ENCODE measurements at regions not wholly inside any gene's neighbourhood (a gene's known extent, or its start where the extent isn't known, plus 50 kb on each side); places are given as distances from the start of the nearest gene placed in this dataset.
"Not testable (repeated sequence)": the region's sequence is repeated elsewhere in the genome, so short reads cannot be mapped to it uniquely, and the experiment has no call there.

- DNase-seq, result no peak
These were observed 735.6 kb upstream of the GBE1 start for GRCh38 chr3:82496890-82497560.

DNA sequence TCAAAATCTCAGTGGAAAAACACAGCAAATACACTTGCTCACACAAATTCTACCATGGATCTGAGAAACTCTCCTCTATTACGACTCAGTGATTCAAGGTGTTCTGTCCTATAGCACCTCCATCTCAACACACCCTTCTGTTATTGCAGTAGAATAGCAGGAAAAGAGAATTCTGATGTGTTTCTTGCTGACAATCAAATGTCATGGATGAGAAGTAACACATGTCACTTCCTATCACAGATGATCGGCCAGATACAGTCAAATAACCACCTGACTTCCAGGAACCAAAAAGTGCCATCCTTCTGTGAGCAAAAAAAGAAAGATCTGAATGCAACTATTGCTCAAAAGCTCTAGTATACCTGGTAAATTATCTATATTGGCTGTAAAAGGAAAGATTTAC is 734.2 kb upstream of the GBE1 start:
- DNase-seq, result no peak

- no peak for DNase-seq
These were observed 733.6 kb upstream of the GBE1 start for GRCh38 chr3:82494977-82495489.

DNA sequence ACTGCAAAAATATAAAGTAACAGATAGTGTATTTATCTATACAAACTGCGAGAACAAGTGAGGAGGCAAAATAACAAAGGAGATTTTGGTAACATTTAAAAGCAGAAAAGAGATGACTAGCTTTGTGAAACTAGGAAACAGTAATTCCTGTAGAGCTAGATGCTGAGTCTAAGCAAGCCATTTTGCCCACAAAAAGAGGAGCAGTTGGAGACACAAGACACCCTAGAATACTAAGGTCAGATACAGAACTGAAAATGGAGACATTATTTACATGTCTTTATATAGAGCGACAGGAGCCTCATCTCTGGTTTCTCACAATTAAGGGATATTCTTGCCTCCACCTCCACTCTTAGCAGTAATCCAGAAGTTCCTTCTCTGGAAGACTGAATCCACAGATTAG is 732.4 kb upstream of the GBE1 start:
- no peak for DNase-seq

DNA sequence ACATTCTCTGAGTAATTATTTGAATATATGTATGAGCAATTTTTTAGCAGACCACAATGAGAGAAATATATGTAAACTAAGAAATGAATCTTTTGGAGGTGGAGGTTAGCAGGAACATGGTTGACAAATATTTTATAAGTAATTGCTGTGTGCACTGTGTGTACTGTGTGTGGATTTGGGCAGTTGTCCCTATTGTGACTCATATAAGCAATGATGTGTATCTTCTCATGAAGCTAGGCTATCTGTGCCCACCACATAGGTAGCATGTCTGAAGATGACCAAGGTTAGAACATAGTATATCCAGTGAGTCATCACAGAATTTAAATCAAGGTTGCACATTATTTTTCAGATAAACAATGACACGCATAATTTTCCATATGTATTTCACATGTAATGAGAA is 713.9 kb upstream of the GBE1 start:
- no peak for DNase-seq

DNA sequence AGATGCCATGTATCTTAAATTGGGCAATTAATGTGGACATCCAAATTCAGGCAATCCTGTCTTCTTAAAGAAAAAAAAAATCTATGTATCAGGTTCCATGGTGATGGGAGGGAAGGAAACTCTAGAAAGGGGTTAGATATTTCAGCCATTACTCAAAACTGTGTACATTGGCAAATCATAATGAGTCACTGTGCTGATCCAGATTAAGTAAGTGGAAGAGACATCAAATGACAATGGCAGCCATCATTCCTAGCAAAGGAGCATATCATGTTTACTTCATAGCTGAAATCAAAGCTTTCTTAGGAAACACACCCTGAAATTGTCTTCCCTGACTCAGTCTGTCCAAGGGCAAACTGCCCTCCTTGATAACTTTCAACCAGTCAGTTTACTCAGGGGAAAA is 713.3 kb upstream of the GBE1 start:
- no peak for DNase-seq

GRCh38 chr3:82473864-82474541 is 712.6 kb upstream of the GBE1 start:
- DNase-seq, result no peak

DNA sequence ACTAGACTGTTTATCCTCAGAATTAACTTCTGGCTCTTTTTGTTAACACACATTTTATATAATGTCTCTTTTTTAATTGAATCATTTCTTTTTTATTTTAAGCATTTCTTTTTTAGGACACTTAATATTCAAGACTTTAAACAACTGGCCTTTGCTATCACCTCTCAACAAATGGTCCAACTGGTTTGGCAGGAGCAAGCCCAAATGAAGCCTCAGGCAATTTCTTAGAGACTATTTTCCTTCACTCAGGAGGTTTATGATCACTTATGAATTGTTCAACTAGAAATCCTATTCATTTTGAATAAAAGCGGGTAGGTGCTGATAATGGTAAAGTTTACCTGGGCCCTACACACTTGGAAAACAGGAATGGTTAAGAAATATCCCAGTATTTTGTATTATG is 705.6 kb upstream of the GBE1 start:
- DNase-seq, result no peak

DNA sequence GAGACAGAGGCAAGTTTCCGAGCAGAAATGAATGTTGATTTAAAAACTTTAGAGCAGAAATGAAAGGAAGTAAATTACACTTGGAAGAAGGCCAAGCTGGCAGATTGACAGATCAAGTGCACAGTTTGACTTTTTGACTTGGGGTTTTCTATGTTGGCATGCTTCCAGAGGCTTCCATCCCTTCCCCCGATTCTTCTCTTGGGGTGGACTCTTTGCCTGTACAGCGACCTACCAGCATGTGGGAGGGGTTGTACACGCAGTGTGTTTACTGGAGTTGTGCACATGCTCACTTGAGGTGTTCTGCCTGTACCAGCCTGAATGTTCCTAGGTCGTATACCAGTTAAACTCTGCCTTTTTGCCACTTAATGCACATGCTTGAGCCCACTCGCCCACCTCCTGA is 701.5 kb upstream of the GBE1 start:
- no peak for DNase-seq

DNA sequence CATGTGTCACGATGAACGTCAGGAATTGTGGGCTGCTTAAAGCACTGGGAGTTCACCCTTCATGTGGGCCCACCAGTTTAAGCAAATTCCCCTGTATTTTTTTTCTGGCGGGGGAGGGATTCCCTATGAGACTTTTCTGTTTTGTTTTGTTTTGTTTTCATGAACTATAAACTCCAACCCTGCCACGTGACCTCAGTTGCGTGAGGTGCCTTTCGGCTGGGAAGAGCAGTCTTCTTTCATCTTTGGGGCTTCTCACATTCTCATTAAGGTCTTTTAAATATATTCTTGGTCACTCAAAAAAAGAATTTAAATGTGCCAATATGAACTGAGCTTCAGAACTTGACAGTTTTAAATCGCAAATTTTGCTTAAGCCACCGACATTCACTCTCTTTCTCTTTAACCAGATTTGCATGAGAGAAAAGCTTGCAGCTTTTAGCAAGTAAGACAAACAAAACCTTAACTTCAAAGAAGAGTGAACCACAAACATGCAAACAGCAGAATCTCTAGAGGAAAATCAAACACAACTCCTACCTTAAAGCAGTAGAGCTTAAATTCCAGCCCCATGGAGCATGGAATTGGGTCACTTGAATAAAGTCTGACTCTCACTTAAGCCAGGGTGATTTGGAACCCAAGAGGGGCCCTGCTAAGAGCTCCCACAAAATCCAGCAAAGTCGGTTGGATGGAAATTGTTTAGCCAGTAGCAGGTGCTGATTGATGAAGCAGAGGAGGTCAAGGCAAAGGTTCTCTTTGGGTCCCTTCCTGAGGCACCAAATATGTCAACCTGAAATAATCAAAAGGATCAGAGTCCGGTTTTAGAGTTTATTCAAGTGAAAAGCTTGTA is 699.8 kb upstream of the GBE1 start:
- DNase-seq, result no peak

- DNase-seq, result no peak
These were observed 686.9 kb upstream of the GBE1 start for GRCh38 chr3:82448320-82448719.

GRCh38 chr3:82428821-82429220 is 667.4 kb upstream of the GBE1 start:
- DNase-seq, result not testable (repeated sequence)

- DNase-seq, result no peak
These were observed 662.5 kb upstream of the GBE1 start for GRCh38 chr3:82424031-82424339.

DNA sequence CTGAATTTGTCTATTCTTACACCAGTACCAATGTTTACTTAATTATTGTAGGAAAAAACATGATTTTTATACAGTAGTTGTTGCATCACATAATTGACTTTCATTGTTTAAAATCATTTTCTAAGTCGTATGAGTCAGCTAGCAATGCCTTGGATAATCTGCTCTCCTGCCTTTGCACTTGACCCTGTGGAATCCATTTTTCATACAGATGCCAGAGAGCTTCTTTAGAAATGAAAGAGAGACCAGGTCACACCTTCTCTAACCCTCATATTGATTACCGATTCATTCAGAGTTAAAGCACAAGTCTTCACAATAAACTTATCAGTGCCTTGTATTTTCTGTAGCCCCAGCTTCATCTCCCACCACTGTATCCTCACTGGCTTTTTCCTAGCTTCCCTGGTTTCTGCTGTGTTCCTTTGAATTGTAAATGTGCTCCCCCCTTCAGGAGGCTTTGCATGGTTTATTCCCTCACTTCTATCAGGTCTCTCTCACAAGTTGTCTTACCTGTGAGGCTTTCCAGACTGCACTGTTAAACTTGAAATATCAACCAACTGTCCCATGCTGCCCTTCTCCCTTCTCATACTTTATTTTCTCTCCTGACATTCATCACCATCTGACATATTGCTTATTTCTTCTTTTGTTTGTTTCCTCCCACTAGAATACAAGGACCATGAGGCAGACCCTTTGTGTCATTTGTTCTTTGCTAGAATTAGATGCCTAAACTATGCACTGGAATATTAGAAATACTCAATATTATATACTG is 662.0 kb upstream of the GBE1 start:
- DNase-seq, result no peak

- DNase-seq, result no peak
These were observed 655.4 kb upstream of the GBE1 start for GRCh38 chr3:82416830-82417229.

DNA sequence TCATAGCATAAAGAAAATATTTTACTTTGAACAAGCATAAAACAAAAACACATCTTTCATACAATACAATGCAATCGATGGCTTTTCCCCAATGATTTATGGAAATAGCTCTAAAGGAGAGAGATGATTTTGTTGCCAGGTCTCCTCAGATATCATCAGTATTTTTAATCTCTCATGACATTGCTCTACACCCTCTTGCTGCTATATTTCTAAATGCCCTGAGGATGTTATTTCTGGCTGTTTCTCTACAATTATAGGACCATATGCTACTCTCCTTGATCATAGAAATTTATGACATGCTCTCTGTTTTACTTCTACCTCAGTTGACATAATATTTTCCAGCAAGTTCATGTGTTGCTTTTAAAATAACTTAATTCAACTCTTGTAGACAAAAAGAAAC is 654.9 kb upstream of the GBE1 start:
- no peak for DNase-seq

- no peak for DNase-seq
These were observed 651.7 kb upstream of the GBE1 start for GRCh38 chr3:82413171-82413570.

DNA sequence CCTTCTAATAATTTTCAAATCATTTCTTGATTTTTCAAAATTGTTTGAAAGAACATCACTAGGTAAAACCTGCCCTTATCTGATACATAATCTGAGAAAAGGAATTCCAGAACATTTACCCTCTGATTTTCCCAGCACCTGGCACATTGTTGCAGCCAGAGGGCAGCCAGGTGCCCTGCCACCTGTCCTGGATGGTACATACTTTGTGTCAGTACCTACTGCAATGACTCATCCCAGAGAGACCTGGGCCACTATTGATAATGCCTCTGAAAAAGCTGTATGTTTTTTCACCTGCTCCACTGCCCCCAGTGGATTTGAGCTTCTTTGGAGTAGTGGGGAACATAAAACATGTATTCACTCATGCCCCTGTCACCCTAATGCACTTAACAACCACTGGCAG is 648.9 kb upstream of the GBE1 start:
- no peak for DNase-seq

GRCh38 chr3:82409842-82410241 is 648.4 kb upstream of the GBE1 start:
- no peak for DNase-seq

DNA sequence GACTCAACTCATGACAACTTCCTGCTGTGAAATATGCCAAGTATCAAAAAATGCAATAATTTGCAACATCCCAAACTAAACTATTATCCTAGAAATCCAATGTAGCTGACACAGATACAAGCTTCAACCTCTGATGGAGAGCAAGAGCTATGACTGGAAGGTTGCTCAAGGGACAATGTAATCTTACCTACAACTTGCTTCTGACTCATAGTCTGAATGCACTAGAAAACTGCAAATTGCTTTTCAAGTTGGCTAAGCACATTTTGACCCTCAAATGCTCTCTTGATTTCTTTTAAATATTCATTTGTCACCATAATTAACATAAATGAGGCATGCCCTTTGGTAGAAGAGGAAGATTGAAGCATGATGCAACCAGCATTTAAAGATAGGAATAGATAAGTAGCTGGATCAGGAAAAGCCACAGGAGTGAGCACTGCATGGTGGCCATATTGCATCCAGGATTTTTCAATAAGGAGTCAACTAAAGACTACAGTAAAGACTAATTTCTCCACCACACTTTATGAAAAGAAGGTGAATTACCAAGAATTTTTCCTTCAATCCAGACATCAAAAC is 630.8 kb upstream of the GBE1 start:
- no peak for DNase-seq

DNA sequence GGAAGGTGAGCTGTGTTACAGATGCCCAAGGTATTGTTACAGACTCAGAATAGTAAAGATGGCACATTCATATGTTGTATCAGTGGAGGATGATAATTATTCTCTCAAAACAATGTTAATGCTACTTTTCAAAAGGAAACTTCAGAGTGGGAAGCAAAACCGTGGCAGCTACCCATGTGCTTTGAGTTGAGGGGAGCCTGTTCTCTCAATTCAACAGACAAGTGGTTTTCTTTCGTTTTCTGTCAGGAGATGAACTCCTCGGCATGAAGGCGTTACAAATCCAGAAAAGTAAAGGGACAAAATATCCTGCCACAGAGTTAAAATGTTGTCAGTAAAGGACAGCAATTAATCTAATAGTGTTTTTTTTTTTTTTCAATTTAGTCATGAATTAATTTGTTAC is 629.4 kb upstream of the GBE1 start:
- DNase-seq, result no peak

DNA sequence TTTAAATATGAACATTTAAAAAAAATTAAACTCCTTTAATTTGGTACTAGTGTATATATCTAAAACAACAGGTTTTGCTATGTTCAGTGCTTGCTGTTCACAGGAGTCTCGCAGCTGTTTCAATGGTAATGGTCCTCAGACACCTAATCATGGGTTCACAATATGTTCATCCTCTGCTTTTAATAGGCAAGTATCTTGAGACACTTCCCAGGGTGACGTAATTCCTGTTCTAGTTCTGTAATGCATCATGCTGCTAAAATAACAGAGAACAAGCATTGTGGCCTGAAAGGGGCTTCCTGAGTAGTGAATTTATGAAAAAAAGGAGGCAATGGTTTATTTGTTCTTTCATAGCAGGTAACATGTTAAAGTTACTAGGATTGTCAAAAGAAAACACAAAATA is 625.2 kb upstream of the GBE1 start:
- DNase-seq, result no peak

GRCh38 chr3:82384181-82384580 is 622.7 kb upstream of the GBE1 start:
- no peak for DNase-seq
